GM12872 (cell line): ENCODE measurements at regions not wholly inside any gene's neighbourhood (a gene's known extent, or its start where the extent isn't known, plus 50 kb on each side); places are given as distances from the start of the nearest gene placed in this dataset.

Experiments used
- CTCF ChIP-seq: IDR thresholded peaks from 3 replicates; pipeline ENCODE4 v1.5.1; 2011; ENCODE audit warnings: low read depth, mild to moderate bottlenecking, low read length, moderate library complexity; ENCODE audit not compliant: insufficient read depth

- TF ChIP-seq CTCF, result no peak
Observed at GRCh38 chr3:153060346-153060745, 101.7 kb upstream of the RAP2B start.

DNA sequence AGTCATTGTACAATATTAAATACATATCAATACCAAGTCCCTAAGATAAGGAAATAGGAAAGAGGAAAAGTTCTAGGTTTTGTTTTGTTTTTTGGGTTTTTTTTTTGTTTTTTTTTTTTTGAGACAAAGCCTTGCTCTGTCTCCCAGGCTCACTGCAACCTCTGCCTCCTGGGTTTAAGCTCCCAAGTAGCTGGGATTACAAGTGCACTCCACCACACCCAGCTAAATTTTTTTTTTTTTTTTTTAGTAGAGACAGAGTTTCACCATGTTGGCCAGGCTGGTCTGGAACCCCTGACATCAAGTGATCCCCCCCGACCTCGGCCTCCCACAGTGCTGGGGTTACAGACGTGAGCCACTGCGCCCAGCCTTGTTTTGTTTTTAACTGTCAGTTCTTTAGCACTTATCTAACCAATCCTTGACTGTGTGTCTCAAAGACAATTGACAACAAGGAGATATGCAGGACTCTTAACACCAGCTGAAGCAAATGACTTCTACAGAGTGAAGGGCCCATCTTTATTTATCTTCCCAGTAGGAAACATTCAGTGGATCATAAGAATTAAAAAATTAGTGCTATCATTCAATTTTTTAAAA is 100.0 kb upstream of the RAP2B start:
- TF ChIP-seq CTCF, result no peak

DNA sequence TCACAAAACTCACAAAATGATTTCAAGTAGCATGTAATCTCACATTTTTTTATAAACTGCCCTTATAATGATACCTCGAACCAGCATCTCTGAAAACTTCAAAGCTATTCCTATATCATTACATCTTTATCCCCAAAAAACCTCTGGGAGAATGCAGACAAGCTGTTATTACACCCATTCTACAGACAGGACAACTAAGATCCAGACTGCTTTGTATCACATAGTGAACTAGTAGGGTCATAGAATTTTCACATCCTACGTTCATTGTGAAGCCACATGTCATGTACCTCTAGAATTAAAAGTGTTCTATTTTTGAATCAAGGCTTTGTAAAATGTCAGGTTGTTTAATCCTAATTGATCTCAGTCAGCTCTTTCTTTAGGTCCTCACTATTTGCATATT is 98.7 kb upstream of the RAP2B start:
- no peak for TF ChIP-seq CTCF

DNA sequence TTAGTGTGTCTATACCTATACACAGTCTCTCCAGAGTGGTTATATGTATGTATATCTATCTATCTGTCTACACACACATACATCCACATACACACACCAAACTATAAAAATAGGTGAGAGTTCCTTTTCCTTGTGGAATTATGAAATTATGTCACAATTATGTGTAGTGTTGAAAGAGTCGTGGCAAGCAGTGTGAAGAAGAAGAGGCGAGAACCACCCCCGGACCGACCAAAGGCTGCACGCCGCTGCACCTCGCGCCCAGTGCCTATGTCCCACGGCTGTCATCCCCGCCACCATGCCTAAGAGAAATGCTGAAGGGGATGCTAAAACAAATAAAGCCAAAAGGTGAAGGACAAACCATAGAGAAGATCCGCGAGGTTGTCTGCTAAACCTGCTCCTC is 95.0 kb upstream of the RAP2B start:
- TF ChIP-seq CTCF, result no peak

DNA sequence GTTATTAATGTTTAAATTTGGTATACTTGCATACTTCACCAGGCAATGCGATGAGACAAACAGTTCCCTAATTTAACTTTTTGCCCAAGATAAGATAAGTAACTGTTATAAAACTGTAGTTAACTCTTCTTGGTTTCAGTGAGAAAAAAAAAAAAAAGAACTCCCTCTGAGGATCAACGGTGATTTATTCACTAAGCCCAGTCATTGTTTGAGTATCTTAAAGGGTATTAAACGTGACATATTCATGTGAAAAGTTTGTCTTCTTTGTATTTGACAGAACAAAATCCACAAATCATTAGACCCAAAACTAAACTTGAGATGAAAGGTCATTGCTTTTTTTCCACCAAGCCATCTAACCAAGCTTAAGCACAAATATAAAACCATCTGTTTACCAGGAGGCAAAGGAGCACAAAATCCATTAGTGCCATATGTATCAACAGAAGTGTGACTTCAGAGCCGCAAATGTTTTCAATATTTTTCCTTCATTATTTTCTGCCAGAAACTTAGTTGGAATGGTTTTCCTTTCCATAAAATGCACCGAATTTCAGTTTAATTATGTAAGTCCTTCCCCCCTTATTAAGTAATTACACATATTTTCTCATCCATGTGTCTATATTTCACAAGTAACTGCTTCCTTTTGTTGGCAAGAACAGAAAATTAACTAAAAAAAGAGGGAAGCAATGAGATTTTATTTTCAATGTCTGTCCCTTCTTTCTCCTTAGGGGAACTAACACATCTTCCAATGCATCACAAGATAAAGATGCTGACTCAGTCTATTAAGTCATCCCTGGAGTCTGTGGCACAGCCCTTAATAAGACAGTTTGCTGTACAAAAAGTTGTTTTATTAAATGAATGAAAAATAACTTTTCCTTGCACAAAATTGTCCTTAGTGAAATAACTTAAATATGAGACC is 92.2 kb upstream of the RAP2B start:
- TF ChIP-seq CTCF, result no peak

GRCh38 chr3:153070511-153070868 is 91.5 kb upstream of the RAP2B start:
- TF ChIP-seq CTCF, result no peak

GRCh38 chr3:153072382-153072781 is 89.6 kb upstream of the RAP2B start:
- TF ChIP-seq CTCF, result no peak
